ENCODE measurements at regions not wholly inside any gene's neighbourhood (a gene's known extent, or its start where the extent isn't known, plus 50 kb on each side); places are given as distances from the start of the nearest gene placed in this dataset.

DNA sequence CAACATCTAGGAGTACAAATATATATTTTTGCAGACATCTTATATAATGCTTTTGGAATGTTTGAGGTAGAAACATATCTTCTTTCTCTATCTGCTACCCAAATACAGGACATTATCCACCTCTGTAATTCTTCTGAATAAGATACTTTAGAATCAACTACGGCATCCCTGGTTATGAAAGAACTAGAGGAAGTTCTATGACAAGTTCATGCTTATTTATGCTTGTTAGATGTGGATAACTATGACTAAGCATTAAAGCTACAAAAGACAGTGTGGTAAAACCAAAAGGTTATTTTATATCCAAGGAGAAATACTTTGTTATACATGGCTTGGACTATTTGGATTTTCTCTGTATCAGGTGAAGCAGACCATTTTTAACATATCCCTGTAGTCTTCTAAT lies 894.0 kb downstream of the KCNT2 start:
- TF ChIP-seq, protein P1, sequence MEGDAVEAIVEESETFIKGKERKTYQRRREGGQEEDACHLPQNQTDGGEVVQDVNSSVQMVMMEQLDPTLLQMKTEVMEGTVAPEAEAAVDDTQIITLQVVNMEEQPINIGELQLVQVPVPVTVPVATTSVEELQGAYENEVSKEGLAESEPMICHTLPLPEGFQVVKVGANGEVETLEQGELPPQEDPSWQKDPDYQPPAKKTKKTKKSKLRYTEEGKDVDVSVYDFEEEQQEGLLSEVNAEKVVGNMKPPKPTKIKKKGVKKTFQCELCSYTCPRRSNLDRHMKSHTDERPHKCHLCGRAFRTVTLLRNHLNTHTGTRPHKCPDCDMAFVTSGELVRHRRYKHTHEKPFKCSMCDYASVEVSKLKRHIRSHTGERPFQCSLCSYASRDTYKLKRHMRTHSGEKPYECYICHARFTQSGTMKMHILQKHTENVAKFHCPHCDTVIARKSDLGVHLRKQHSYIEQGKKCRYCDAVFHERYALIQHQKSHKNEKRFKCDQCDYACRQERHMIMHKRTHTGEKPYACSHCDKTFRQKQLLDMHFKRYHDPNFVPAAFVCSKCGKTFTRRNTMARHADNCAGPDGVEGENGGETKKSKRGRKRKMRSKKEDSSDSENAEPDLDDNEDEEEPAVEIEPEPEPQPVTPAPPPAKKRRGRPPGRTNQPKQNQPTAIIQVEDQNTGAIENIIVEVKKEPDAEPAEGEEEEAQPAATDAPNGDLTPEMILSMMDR (IDR thresholded peaks at IDR 0.05; ENCODE audit: insufficient read depth, low read length): no peak
- TF ChIP-seq SPI1 (IDR thresholded peaks at IDR 0.05; ENCODE audit: borderline replicate concordance, low read depth) (no peak), POLR2AphosphoS5 (IDR thresholded peaks at IDR 0.05; ENCODE audit: low read depth) (no peak), GABPA (IDR thresholded peaks at IDR 0.05; ENCODE audit: low read depth) (no peak)
- TF ChIP-seq, protein P2, sequence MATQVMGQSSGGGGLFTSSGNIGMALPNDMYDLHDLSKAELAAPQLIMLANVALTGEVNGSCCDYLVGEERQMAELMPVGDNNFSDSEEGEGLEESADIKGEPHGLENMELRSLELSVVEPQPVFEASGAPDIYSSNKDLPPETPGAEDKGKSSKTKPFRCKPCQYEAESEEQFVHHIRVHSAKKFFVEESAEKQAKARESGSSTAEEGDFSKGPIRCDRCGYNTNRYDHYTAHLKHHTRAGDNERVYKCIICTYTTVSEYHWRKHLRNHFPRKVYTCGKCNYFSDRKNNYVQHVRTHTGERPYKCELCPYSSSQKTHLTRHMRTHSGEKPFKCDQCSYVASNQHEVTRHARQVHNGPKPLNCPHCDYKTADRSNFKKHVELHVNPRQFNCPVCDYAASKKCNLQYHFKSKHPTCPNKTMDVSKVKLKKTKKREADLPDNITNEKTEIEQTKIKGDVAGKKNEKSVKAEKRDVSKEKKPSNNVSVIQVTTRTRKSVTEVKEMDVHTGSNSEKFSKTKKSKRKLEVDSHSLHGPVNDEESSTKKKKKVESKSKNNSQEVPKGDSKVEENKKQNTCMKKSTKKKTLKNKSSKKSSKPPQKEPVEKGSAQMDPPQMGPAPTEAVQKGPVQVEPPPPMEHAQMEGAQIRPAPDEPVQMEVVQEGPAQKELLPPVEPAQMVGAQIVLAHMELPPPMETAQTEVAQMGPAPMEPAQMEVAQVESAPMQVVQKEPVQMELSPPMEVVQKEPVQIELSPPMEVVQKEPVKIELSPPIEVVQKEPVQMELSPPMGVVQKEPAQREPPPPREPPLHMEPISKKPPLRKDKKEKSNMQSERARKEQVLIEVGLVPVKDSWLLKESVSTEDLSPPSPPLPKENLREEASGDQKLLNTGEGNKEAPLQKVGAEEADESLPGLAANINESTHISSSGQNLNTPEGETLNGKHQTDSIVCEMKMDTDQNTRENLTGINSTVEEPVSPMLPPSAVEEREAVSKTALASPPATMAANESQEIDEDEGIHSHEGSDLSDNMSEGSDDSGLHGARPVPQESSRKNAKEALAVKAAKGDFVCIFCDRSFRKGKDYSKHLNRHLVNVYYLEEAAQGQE (IDR thresholded peaks at IDR 0.05; ENCODE audit: insufficient replicate concordance, low read depth): no peak

Data from HL-60 (cell line).